Fibroblast of mammary gland (primary cell): ENCODE measurements at regions not wholly inside any gene's neighbourhood (a gene's known extent, or its start where the extent isn't known, plus 50 kb on each side); places are given as distances from the start of the nearest gene placed in this dataset.
A peak's percentile ranks its signal among the peaks of the same experiment; 100 is the strongest.

Experiments
- DNase-seq: peaks from one replicate; pipeline ENCODE4 v3.0.0-alpha.2; 2010; ENCODE audit warnings: low read depth
- H3K4me3 ChIP-seq: 2 replicates; pipeline ENCODE4 v1.5.1; 2011; ENCODE audit warnings: low read depth, mild to moderate bottlenecking, low read length, moderate library complexity; ENCODE audit not compliant: control insufficient read depth
- TF ChIP-seq, protein P1 (sequence below): conservative IDR thresholded peaks from 2 replicates; pipeline ENCODE4 v1.5.1; 2011; ENCODE audit warnings: low read depth, low read length, inconsistent platforms; ENCODE audit not compliant: control insufficient read depth, insufficient read depth

DNA sequence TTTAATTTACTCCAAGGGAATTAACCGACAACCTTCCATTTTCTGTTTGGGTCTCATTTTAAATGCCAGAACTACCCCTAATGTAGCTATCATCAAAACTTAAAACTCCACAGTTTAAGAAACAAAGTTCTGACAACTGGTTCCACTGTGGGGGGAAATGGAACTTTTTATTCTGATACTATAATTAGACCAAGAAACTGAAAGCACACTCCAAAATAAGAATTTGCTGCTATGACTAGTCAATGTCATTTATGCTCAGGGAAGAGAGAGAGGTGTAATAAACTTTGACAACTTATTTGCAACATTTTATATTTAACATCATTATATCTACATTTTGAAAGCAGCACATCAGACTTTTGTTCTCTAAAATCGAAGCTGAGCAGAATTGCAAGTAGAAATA is 169.2 kb downstream of the ANXA2 start:
- no peak overlapping the region for H3K4me3 ChIP-seq
- no peak for DNase-seq
- TF ChIP-seq, protein P1, sequence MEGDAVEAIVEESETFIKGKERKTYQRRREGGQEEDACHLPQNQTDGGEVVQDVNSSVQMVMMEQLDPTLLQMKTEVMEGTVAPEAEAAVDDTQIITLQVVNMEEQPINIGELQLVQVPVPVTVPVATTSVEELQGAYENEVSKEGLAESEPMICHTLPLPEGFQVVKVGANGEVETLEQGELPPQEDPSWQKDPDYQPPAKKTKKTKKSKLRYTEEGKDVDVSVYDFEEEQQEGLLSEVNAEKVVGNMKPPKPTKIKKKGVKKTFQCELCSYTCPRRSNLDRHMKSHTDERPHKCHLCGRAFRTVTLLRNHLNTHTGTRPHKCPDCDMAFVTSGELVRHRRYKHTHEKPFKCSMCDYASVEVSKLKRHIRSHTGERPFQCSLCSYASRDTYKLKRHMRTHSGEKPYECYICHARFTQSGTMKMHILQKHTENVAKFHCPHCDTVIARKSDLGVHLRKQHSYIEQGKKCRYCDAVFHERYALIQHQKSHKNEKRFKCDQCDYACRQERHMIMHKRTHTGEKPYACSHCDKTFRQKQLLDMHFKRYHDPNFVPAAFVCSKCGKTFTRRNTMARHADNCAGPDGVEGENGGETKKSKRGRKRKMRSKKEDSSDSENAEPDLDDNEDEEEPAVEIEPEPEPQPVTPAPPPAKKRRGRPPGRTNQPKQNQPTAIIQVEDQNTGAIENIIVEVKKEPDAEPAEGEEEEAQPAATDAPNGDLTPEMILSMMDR = no peak

DNA sequence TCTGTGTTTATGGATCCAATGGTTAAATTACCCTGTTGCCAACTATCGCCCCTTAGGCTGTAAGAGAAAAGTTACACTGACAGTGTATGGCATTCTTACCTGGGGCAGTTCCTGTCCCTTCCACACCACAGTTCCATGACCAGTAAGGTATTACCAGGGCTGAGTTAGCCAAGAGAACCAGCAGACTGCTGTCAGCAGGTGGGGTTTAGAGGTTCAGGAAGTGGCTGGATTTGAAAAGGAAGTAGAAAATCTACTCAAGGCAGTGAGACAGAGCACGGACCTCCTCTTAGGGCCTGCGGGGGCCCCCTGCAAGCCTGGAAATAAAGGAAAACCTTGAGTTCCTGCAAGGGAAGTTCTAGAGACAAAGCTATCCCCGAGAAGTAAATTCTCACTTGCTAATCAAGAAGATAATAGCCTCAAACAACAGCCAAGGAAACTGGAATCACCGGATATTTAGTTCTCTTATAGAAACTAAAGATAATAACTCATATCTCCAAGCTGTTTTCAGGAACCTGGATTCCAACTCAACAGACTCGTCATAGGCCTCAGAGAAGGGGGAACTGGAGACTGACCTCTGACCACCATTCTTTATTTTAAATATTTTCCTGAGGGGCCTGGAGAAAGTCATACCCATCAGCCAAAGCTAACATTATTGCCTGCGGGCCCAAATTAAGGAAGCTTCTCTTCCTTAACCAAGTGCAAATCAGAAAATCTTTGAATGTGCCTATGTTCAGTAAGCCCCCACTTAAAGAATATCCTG is 161.7 kb downstream of the ANXA2 start:
- DNase-seq = no peak
- no peak overlapping the region for H3K4me3 ChIP-seq
- TF ChIP-seq, protein P1 = no peak

DNA sequence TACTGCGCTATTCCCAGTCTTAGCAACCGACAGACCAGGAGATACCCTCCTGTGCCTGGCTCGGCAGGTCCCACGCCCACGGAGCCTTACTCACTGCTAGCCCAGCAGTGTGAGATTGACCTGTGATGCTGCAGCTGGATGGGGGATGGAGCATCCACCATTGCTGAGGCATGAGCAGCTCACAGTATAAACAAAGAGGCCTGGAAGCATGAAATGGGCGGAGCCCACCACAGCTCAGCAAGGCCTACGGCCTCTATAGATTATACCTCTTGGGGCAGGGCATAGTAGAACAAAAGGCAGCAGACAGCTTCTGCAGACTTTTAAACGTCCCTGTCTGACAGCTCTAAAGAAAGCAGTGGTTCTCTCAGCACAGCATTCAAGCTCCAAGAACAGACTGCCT is 160.3 kb downstream of the ANXA2 start:
- no peak overlapping the region for H3K4me3 ChIP-seq
- peak; percentile 6 for DNase-seq
- TF ChIP-seq, protein P1 = no peak

DNA sequence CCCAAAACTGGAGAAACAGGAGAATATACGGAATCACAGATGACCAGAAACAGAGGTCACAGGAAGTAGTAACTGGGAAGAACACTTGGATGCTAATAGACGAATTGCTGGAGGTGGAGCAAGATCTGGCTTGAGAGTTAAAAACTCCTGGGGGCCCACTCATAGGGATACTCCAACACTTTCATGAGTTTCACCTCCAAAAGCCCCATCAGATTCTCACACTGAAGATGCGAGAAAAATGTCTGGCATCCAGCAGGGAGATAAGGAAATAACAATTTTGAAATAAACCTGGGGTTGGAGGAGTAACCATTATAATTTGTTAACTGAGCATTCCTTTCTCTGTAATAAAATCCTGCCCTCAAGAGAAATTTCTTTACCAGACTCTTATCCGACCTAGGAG is 154.0 kb downstream of the ANXA2 start:
- DNase-seq = no peak
- H3K4me3 ChIP-seq = no peak overlapping the region
- TF ChIP-seq, protein P1 = no peak

DNA sequence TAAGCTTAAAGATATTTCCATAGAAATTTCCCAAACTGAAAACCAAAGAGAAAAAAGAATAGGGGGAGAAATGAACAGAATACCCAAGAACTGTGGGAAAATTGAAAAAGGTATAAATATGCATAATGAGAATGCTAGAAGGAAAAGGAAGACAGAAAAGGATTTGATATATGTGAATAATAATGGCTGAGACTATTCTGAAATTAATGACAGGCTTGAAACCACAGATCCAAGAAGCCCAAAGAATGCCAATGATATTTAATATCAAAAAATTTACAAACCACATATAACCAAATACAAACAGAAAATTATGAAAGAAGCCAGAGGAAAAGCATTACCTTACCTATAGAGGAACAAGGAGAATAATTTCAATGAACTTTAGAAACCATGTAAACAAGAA is 153.0 kb downstream of the ANXA2 start:
- DNase-seq = no peak
- TF ChIP-seq, protein P1 = no peak
- no peak overlapping the region for H3K4me3 ChIP-seq

DNA sequence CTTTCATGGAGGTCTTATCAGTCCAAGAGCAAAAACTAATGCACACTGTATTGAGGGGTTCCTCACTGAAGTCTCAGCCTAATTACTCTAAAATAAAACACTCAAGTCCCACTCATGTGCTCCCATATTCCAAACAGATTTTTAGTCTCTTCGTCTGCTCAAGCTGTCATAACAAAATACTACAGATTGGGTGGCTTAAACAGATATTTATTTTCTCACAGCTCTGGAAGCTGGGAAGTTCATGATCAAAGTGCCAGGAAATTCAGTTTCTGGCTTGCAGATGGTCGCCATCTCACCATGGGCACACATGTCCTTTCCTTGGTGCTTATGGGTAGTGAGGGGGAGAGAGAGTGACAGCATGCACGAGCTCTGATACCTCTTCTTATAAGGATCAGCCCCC is 147.5 kb downstream of the ANXA2 start:
- H3K4me3 ChIP-seq = no peak overlapping the region
- TF ChIP-seq, protein P1 = no peak
- DNase-seq = no peak
